Suppressor macrophage treated with lipopolysaccharide for 4 hours (primary cell): ENCODE measurements at regions not wholly inside any gene's neighbourhood (a gene's known extent, or its start where the extent isn't known, plus 50 kb on each side); places are given as distances from the start of the nearest gene placed in this dataset.

ENCODE experiments used
- DNase-seq: peaks from one replicate; pipeline ENCODE4 v3.0.0-alpha.2; 2020

- DNase-seq: no peak
Measured at GRCh38 chr2:104179644-104180043, 674.3 kb upstream of the POU3F3 start.

- no peak for DNase-seq
Measured at GRCh38 chr2:104200533-104201168, 653.3 kb upstream of the POU3F3 start.

- DNase-seq: no peak
Measured at GRCh38 chr2:104213758-104214157, 640.2 kb upstream of the POU3F3 start.

GRCh38 chr2:104215269-104216161 is 638.4 kb upstream of the POU3F3 start:
- no peak for DNase-seq

GRCh38 chr2:104233591-104233990 is 620.3 kb upstream of the POU3F3 start:
- DNase-seq: no peak

- no peak for DNase-seq
Measured at GRCh38 chr2:104236491-104236890, 617.4 kb upstream of the POU3F3 start.

GRCh38 chr2:104240984-104241383 is 612.9 kb upstream of the POU3F3 start:
- no peak for DNase-seq

GRCh38 chr2:104249629-104250028 is 604.3 kb upstream of the POU3F3 start:
- no peak for DNase-seq

GRCh38 chr2:104250635-104251034 is 603.3 kb upstream of the POU3F3 start:
- no peak for DNase-seq

GRCh38 chr2:104254017-104254416 is 599.9 kb upstream of the POU3F3 start:
- DNase-seq: no peak

GRCh38 chr2:104262714-104263113 is 591.2 kb upstream of the POU3F3 start:
- no peak for DNase-seq

GRCh38 chr2:104279646-104280045 is 574.3 kb upstream of the POU3F3 start:
- no peak for DNase-seq

- no peak for DNase-seq
Measured at GRCh38 chr2:104280216-104280615, 573.7 kb upstream of the POU3F3 start.

- no peak for DNase-seq
Measured at GRCh38 chr2:104286841-104287240, 567.1 kb upstream of the POU3F3 start.

GRCh38 chr2:104289651-104290565 is 564.0 kb upstream of the POU3F3 start:
- no peak for DNase-seq

GRCh38 chr2:104290566-104290891 is 563.4 kb upstream of the POU3F3 start:
- DNase-seq: no peak

GRCh38 chr2:104312684-104313083 is 541.2 kb upstream of the POU3F3 start:
- DNase-seq: no peak

GRCh38 chr2:104318001-104318665 is 535.8 kb upstream of the POU3F3 start:
- no peak for DNase-seq

- DNase-seq: no peak
Measured at GRCh38 chr2:104321116-104321795, 532.7 kb upstream of the POU3F3 start.

GRCh38 chr2:104321796-104322349 is 532.0 kb upstream of the POU3F3 start:
- no peak for DNase-seq

- no peak for DNase-seq
Measured at GRCh38 chr2:104332731-104333130, 521.2 kb upstream of the POU3F3 start.

GRCh38 chr2:104337869-104338268 is 516.0 kb upstream of the POU3F3 start:
- DNase-seq: no peak
